GM20431 (cell line): ENCODE measurements at regions not wholly inside any gene's neighbourhood (a gene's known extent, or its start where the extent isn't known, plus 50 kb on each side); places are given as distances from the start of the nearest gene placed in this dataset.

ENCODE experiments used
- in situ Hi-C: fragments of 300-500 bp; cut with MseI, MboI; formaldehyde crosslinking; loops from one replicate; pipeline ENCODE4 v1.15.0; 2020; ENCODE audit warnings: low sequenced_read_pairs; ENCODE audit not compliant: unreplicated experiment

DNA sequence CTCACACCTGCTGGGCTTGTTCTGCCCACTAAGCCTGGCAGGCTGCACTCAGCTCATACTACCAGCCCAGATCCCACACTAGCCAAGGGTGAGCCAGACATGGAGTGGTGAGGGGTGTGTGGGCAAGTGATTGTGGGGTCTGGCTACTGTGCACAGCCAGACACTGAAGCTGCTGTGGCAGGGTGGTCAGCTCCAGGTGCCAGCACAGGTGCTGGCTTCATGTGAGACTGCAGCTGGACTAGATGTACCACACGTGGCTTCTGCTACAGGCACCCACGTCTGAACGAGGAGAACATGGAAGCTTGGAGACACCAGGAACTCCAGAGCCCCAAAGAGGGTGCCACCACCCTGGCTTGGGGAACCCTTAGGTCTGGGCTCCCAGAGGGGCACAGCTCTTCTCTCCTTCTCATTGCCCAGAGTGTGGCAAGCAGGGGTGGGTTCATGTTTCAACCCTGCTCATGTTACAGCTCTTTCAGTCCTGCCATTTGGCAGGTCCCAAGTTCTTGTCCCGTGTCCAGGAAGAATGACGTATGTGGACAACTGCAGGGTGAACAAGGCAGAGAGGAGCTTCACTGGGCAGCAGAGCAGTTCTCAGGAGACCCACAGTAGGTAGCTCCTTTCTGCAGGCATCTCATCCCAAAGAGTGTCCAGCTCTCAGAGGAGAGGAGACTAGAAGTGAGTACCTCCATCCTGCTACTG, 1624.2 kb upstream of the TMEFF2 start:
- in situ Hi-C loops, result no loop called here

DNA sequence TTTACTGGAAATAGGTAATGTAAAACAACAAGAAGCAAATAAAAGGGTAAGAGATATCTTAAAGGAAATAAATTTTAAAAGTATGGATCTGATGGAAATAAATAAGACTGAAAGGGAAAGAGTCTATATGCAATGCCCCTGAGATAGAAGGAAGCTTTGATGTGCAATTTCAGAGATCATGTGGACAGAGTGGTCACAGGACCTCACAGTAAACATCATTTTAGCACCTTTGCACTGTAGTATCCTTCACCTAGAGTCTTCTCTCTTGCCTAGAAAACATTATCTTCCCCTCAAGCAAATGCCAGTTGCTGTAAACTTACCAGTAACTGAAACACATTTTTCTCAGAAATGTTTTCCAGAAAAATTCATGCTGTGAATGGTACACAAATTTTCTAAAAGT, 1621.3 kb upstream of the TMEFF2 start:
- in situ Hi-C loops, result no loop called here

DNA sequence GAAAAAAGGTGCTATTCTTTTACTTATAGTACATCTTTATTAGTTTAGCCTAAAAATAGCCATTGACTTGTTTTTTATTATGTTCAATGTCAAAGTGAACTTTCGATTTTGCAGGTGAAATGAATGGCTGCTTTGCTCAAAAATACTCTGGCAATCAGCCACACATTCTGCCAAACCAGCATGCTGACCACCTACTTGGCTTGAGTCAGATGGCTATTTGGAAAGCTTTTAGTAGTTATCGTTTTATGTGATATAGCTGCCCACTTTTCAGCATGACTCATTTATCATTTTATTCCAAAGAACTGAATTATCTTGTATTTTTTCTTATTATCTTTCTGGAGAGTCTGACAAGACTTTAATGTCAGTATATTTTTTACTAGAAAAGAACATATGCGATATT, 1615.8 kb upstream of the TMEFF2 start:
- in situ Hi-C loops, result no loop called here

DNA sequence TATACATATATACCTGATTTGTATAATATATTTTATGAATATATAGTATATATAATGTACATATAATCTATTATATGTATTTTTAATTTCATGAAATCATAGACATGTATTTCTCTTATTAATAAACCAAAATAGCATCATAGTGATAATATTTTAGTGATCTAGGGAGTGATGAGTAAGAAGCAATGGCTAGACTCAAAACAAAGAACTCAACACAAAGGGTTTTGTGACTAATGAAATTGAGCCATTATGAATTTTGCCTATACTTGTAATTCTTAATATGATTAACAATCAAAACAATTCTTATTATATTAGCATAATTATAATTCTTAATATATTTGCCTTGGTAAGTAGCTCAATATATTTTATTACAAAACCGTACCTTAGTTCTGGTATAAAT, 1614.1 kb upstream of the TMEFF2 start:
- in situ Hi-C loops, result no loop called here

DNA sequence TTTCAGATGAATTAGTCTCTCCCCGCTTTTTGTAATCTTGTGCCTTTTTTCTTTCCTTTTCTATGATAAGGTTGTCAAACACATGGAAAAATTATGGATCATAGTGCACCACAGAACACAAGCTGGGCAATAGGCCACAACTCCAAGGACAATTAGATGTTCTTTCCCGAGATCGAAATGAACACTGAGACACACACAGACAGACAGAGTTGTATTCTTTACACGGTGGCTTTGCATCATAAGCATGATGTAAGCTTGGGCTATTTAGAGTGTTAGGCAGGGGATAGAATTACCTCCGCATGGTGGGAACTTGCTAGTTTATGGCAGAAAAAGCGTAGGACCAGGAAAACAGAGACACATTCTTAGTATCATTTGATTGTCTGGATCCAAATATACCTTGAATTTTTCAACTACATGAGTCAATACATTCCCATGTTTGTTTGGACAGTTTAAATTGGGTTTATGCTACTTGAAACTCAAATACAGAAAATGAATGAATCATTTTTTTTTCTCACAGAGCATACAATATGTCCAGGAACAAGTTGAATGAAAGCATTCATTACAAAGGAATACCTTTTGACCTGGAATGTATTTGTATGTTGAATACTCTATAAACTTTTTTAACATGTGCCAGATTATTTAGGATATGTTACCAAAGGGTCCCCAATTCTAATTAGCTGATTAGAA, 1611.5 kb upstream of the TMEFF2 start:
- in situ Hi-C loops, result no loop called here

DNA sequence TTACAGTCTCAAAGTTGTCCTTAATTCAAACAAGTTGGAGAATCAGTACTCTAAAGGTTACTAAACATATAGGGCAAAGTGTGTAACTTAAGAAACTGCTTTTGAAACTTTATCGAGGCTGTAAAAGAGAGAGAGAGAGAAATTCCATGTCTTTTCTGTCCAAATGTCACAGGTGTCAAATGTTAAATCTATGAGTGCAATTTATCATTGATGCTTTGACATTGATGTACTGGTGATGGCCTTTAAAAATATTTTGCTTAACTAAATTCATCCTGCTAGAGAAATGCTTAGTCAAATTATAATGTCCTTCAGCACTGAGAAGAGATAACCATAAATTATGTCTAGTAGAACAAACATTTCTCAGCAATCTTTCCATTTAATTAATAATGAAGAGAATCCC, 1602.1 kb upstream of the TMEFF2 start:
- in situ Hi-C loops, result no loop called here

DNA sequence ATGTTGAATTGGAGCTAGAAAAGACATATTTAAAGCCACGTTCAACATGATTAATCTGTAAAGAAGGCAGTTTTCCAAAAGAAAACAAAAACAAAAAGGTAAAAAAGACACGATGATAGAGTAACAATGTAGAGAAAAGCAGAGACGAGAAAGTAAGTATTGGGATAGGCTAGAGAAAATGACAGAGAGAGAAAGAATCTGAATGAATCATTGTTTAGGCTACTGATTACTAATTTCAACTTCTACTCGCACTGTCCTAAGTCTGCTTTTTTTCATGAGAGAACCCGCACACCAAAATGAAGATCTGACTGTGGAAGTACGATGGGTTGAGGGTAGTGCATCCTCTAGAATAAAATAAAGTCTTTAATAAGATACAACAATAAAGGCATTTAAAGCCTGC, 1599.2 kb upstream of the TMEFF2 start:
- in situ Hi-C loops, result no loop called here

DNA sequence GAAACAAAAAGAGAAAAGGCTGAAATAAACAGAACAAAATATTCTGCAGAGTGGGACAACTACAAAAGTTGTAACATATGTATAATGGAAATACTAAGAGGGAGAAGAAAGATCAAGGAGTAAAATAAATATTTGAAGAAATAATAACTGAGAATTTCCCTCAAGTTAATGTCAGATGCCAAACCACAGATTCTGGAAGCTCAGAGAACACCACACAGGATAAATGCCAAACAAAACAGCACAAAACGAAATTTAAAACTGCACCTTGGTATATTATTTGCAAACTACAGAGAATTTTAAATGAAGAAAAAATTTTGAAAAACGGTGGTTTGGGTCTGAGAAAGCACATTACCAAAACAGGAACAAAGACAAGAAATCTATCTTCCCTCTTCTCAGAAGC, 1588.9 kb upstream of the TMEFF2 start:
- in situ Hi-C loops, result no loop called here

DNA sequence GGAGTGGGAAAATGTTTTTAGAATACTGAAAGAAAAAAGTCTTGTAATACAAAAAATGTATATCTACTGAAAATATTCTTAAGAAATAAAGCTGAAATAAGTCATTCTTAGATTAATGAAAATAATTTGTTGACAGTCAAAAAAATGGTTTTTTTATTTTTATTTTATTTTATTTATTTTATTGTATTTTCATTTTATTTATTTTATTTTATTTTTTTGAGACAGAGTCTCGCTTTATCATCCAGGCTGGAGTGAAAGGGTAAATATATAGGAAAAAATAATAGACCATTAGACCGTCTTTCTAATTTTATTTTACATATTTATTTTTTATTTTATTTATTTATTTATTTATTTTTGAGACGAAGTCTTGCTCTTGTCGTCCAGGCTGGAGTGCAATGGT, 1583.6 kb upstream of the TMEFF2 start:
- in situ Hi-C loops, result no loop called here

DNA sequence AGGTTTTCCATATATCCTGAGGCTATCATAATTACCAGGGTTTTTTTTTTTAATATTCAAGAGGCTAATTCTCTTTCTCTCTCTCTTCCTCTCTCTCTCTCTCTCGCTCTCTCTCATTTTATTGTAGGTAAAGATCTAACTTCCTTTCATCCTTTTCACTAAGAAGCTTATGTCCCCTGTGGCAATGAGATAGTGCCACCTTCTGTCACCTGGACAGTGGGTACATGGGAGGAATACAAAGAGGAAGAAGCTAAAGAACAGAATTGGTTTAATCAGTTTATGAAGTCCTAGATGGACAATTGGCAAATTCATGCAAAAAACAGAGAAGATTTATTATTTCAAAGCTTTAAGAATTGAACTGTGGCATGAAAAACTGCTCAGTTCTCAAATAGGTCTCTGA, 1582.3 kb upstream of the TMEFF2 start:
- in situ Hi-C loops, result no loop called here

DNA sequence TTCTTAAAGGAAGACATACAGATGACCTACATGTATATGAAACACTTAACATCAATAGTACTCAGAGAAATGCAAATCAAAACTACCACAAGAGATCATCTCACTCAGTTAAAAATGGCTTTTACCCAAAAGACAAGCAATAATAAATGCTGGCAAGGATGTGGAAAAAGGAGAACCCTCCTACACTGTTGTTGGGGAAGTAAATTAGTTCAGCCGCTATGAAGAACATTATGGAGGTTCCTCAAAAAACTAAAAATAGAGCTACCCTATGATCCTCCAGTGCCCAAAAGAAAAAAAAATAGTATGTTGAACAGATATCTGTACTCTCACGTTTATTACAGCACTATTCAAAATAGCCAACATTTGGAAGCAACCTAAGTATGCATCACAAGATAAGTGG, 1579.4 kb upstream of the TMEFF2 start:
- in situ Hi-C loops, result no loop called here

DNA sequence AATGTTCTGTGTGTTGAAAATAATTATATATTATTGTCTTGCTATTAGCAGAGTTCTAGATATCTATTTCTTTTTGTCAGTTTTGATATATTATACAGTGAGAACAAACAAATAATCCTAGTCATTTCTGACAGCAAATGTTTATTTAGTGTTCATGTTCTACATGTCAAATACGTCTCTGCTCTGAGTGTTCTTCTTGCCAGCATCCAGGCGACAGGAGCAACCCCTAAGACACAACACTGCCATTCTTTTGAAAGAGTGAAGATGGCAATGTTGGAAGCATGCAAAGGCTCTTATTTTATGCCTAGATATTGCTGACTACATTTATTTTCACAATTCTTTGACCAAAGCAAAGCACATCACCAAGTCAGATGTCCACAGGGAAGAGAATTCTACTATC, 1556.6 kb upstream of the TMEFF2 start:
- in situ Hi-C loops, result no loop called here

DNA sequence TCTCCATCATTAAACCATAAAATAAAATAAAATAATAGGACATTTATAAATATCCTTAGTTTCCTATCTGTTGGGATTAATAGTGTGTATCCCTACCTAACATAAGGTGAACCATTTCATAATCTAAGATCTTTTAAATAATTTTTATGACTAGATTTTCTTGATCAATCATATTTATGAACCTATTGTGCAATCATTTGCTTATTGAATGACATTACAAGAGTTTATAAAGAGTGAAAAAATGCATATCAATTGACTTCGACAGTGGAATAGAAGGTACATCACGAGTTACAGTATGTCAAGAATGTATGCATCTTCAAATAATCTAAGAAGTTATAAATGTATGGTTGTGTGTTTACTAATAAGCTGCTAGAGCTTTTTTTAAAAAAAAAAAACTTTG, 1554.8 kb upstream of the TMEFF2 start:
- in situ Hi-C loops, result no loop called here

DNA sequence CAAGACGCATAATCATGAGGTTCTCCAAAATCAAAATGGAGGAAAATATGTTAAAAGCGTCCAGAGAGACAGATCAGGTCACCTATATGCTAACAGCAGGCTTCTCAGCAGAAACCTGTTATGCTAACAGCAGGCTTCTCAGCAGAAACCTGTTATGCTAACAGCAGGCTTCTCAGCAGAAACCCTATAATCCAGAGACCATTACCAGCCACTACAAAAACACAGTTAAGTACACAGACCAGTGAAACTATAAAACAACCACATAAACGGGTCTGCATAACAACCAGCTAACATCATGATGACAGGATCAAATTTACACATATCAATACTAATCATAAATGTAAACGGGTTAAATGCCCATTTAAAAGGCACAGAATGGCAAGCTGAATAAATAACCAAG, 1548.4 kb upstream of the TMEFF2 start:
- in situ Hi-C loops, result no loop called here

DNA sequence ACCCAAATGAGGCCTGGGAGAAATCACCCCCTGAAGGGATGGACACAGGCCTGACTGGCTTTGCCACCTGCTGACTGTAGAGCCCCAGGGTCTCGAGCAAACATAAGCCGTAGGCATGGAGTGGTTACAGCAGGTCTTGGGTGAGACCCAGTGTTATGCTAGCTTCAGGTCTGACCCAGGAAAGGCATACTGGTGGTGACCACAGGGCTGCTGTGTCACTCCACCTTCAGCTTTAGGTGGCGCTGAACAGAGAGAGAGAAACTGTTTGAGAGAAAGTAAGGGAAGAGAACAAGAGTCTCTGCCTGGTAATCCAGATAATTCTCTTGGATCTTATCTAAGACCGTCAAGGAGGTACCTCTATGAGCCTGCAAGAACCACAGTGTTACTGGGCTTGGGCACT, 1544.2 kb upstream of the TMEFF2 start:
- in situ Hi-C loops, result no loop called here

DNA sequence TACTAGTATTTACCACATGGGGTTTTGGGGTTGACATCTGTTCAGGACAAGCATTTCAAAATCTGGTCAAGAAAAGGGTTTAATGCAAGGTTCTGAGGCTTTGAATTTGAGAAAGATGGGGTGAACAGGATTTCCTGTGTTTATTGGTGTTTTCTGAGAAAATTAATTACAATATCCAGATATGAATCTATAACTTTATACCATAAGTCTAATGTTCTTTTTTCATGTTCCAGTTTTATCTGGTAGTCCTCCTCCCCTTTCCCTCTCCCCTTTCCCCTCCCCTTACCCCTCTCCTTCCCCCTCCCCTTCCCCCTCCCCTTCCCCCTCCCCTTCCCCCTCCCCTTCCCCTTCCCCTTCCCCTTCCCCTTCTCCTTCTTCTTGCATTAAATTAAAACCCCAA, 1518.2 kb upstream of the TMEFF2 start:
- in situ Hi-C loops, result no loop called here

DNA sequence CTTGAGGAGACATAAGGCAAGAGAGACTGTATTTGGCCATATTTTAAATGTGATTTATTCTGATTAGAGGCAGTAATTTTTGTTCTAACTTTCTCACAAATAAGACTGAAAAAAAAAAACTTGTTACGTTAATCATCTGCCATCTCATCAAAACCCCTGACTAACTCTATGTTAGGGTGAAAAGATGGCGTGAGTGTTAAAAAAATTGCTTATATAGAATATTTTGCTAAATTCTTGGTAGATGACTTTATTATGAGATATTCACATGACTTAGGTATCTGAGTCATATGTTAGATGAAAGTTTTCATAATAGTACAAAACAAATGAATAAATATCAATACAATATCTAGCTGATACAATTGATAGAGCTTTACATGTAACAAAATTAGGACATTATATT, 1508.7 kb upstream of the TMEFF2 start:
- in situ Hi-C loops, result no loop called here

DNA sequence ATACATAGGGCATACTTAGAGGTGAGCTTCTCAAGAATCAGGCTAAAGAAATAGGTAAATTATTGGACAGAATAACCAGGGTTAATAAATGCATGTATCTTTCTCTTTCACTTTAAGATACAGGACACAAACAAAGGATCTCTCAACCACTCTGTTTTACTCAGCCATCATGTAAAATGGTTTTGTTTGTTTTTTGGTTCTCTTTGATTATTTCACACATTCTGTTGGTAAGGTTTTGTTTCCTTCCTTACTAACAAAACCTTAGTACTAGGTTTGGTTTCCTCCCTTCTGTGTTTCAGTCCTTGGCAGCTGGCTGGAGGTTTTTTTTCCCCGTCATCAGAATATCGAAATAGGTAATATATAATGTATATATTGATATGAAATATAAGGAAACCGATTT, 1506.8 kb upstream of the TMEFF2 start:
- in situ Hi-C loops, result no loop called here

DNA sequence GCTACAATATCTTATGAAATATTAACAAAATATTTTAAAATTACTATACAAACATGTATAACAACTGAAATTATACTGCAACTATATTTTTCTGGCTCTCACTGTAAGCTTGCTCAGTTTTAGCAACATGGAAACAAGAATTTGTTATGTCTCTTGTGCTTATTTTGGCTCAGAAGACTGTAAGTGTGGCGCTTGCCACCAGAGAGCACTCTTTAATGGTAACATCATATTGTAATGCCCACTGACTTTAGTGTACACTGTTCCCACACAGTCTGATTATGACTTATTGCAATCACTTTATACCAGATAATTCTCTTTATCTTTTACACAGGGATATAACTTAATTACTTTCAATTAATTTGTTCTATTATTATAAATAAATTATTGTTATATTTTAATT, 1500.6 kb upstream of the TMEFF2 start:
- in situ Hi-C loops, result no loop called here

DNA sequence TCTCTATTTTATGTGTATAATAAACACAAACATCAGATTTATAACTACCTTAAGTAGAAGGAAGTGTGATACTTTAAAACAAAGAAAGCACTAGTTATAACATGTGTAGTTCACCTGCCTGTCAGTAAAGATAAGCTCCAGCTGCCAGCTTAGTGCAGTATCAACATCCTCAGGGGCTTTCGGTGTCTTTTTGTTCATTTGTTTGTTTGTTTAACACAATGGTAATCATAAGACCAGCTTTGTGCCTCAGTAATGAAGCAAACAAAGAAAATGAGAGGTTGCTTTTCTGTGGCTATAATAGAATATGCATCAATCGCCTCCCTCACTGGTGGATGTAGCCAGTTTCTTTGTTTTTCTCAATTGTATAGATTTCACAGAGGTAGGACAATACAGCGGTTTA, 1499.0 kb upstream of the TMEFF2 start:
- in situ Hi-C loops, result no loop called here

DNA sequence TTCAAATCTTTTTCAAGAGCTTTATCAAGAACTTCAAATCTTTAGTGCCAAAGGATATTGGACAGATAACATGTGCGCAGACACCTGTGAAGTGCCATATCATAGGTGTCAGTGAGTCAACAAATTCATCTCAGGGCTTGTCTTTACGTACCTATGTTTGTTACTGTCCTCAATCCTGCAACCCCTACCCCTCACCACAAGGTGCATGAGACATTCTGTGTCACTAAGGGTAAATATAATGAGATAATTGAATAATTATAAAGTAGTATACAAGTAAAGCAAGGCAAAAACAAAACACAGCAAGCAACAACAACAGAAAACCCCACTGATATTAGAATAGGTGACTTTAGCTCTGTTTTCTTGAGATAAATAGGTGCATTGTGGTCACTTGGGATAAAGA, 1495.8 kb upstream of the TMEFF2 start:
- in situ Hi-C loops, result no loop called here

DNA sequence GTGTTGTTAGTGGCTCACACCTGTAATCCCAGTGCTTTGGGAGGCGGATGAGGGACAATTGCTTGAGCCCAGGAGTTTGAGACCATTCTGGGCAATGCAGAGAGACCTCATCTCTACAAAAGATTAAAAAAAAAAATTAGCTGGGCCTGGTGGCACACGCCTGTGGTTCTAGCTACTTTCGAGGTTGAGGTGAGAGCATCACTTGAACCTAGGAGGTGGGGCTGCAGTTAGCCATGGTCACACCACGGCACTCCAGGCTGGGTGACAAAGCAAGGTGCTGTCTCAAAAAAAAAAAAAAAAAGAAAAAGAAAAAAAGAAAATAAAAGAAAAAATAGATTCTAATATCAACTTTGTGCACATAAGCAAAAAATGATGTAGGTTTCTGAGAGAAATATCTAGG, 1492.5 kb upstream of the TMEFF2 start:
- in situ Hi-C loops, result no loop called here
